AG04449 (cell line): ENCODE measurements at regions not wholly inside any gene's neighbourhood (a gene's known extent, or its start where the extent isn't known, plus 50 kb on each side); places are given as distances from the start of the nearest gene placed in this dataset.
"Not testable (repeated sequence)": the region's sequence is repeated elsewhere in the genome, so short reads cannot be mapped to it uniquely, and the experiment has no call there.

Experiments
- CTCF ChIA-PET: fragments of 350-600 bp; formaldehyde crosslinking; extraction: SDS; loops from one replicate; lab custom pipeline; 2021; ENCODE audit warnings: antibody characterized with exemption; lab: Yijun Ruan, JAX
- POLR2A ChIA-PET: fragments of 400-600, 350-600 bp; formaldehyde crosslinking; extraction: SDS; loops from one replicate; lab custom pipeline; 2020; ENCODE audit warnings: antibody characterized with exemption, inconsistent platforms; lab: Yijun Ruan, JAX
- DNase-seq: peaks from one replicate; pipeline ENCODE4 v3.0.0-alpha.2; 2010; ENCODE audit warnings: low read depth, low spot score
- H3K4me3 ChIP-seq: 2 replicates; pipeline ENCODE4 v1.5.1; 2011; ENCODE audit warnings: low read depth, mild to moderate bottlenecking, control low read depth, low read length
- CTCF ChIP-seq: IDR thresholded peaks from one replicate; pipeline ENCODE4 v1.5.1; 2011; ENCODE audit warnings: mild to moderate bottlenecking, moderate library complexity, low read length, control low read depth, inconsistent platforms; ENCODE audit not compliant: insufficient read depth; ENCODE audit errors: missing control alignments

- no peak overlapping the region for H3K4me3 ChIP-seq
- no peak for TF ChIP-seq CTCF
- ChIA-PET CTCF (no interaction called here), POLR2A (no interaction called here)
- no peak for DNase-seq
Observed at GRCh38 chr16:46519063-46519462, 102.1 kb downstream of the SHCBP1 start.

GRCh38 chr16:46496701-46497100 is 124.5 kb downstream of the SHCBP1 start:
- no peak for TF ChIP-seq CTCF
- POLR2A ChIA-PET = no interaction called here
- no peak for DNase-seq
- H3K4me3 ChIP-seq = no peak overlapping the region
- CTCF ChIA-PET = no interaction called here

GRCh38 chr16:46482895-46483294 is 138.3 kb downstream of the SHCBP1 start:
- ChIA-PET CTCF (no interaction called here), POLR2A (no interaction called here)
- no peak for DNase-seq
- TF ChIP-seq CTCF = no peak
- H3K4me3 ChIP-seq = no peak overlapping the region

- TF ChIP-seq CTCF = no peak
- ChIA-PET CTCF (no interaction called here), POLR2A (no interaction called here)
- no peak overlapping the region for H3K4me3 ChIP-seq
- DNase-seq = no peak
Observed at GRCh38 chr16:46466239-46466638, 154.9 kb downstream of the SHCBP1 start.

GRCh38 chr16:46454801-46455200 is 166.4 kb downstream of the SHCBP1 start:
- DNase-seq, H3K4me3 ChIP-seq, CTCF ChIA-PET, POLR2A ChIA-PET: not testable (repeated sequence)

- POLR2A ChIA-PET = no interaction called here
- CTCF ChIA-PET = no interaction called here
- no peak for TF ChIP-seq CTCF
- DNase-seq = no peak
- no peak overlapping the region for H3K4me3 ChIP-seq
Observed at GRCh38 chr16:46428108-46429061, 192.8 kb downstream of the SHCBP1 start.
